Stomach (tissue), 4 donors: ENCODE measurements at regions not wholly inside any gene's neighbourhood (a gene's known extent, or its start where the extent isn't known, plus 50 kb on each side); places are given as distances from the start of the nearest gene placed in this dataset.

Experiments
- POLR2AphosphoS5 ChIP-seq, 3 donors: sonication (generic); formaldehyde crosslinking; IDR thresholded peaks; one replicate each; pipeline ENCODE4 v1.6.1; 2016; ENCODE audit warnings: antibody characterized with exemption in 3 of 3
- TF ChIP-seq, protein P1 (sequence below), 7 experiments: fragments of 450-650 bp in 4 of 7; fragments of 200-600 bp in 3 of 7; sonication (generic) in 3 of 7; IDR thresholded peaks; one replicate each; pipeline ENCODE4 v1.5.1; 2016 to 2019; ENCODE audit warnings: antibody characterized with exemption in 7 of 7, control low read depth in 2 of 7, mild to moderate bottlenecking in 1 of 7

DNA sequence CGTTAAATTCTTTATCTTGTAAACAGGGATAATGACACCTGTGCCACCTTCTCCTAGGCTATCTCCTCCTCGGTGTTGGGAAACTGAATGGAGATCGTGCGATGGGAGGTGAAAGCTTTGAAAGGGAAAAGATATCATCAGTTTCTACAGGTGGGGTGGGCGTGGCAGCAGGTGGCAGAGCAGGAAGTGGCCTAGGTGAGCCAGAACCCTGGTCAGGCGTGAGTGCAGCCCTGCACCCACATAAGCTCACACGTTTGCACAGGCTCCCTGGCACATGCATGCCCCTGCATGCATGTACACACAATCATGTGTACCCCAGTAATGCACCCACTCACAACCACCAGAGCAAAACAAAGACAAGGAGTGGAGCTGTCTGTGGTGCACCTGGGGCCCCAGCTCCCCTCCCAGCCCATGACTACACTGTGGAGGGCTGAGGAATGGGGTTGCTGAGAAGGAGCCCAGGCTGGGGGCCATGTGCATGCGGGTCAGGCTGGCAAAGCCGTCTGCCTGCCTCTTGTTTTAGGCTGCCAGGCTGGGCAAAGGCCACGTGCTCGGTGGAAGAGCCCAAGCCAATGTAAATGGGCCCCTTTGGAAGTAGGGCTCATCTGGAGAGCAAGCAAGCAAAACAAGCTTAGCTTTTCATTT lies 61.5 kb downstream of the TFAP2C start:
- TF ChIP-seq, protein P1, sequence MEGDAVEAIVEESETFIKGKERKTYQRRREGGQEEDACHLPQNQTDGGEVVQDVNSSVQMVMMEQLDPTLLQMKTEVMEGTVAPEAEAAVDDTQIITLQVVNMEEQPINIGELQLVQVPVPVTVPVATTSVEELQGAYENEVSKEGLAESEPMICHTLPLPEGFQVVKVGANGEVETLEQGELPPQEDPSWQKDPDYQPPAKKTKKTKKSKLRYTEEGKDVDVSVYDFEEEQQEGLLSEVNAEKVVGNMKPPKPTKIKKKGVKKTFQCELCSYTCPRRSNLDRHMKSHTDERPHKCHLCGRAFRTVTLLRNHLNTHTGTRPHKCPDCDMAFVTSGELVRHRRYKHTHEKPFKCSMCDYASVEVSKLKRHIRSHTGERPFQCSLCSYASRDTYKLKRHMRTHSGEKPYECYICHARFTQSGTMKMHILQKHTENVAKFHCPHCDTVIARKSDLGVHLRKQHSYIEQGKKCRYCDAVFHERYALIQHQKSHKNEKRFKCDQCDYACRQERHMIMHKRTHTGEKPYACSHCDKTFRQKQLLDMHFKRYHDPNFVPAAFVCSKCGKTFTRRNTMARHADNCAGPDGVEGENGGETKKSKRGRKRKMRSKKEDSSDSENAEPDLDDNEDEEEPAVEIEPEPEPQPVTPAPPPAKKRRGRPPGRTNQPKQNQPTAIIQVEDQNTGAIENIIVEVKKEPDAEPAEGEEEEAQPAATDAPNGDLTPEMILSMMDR (IDR thresholded peaks at IDR 0.05): no peak
- no peak for TF ChIP-seq POLR2AphosphoS5 (IDR thresholded peaks at IDR 0.05)
